Endothelial cell of umbilical vein (primary cell): ENCODE measurements at regions not wholly inside any gene's neighbourhood (a gene's known extent, or its start where the extent isn't known, plus 50 kb on each side); places are given as distances from the start of the nearest gene placed in this dataset.

ENCODE experiments used
- BruUV-seq: library from RNA; stranded (reverse); fragments of 400-500 nt; replicated peaks from 2 replicates; lab custom pipeline; 2021; lab: Mats Ljungman, UMichigan
- CTCF ChIA-PET: fragments of 300-600, 350-600 bp; sonication (Branson Sonifier 250); formaldehyde crosslinking; loops from one replicate; lab custom pipeline; 2021; ENCODE audit warnings: antibody characterized with exemption, inconsistent platforms; lab: Charles Lee
- POLR2A ChIA-PET: fragments of 300-600, 350-600 bp; sonication (Branson Sonifier 250); formaldehyde crosslinking; loops from one replicate; lab custom pipeline; 2021; ENCODE audit warnings: antibody characterized with exemption, inconsistent platforms; lab: Charles Lee
- DNase-seq: peaks from one replicate; pipeline ENCODE4 v3.0.0-alpha.2; 2011; ENCODE audit warnings: low read depth, low spot score
- FAIRE-seq: peaks from 2 replicates; lab custom pipeline; 2011; peaks lifted over from hg19 to GRCh38; lab: Jason Lieb, UNC
- H2AFZ ChIP-seq: 2 replicates; pipeline ENCODE4 v1.6.0; 2012; ENCODE audit warnings: low read depth, low read length, control low read depth, inconsistent platforms
- H3K27ac ChIP-seq: 2 replicates; pipeline ENCODE4 v1.5.1; 2011; ENCODE audit warnings: low read depth, mild to moderate bottlenecking, control low read depth, low read length, moderate library complexity; ENCODE audit not compliant: insufficient read depth
- H3K27me3 ChIP-seq, 2 experiments: 2 replicates each; pipeline versions ENCODE4 v1.6.0 to v1.6.1; 2011; ENCODE audit warnings: low read length in 2 of 2, mixed read lengths in 1 of 2; ENCODE audit not compliant: control insufficient read depth in 2 of 2, insufficient read depth in 2 of 2
- H3K36me3 ChIP-seq, 2 experiments: 2 replicates in 1 of 2; 3 replicates in 1 of 2; pipeline ENCODE4 v1.5.1; 2011; ENCODE audit warnings: low read length in 2 of 2, mild to moderate bottlenecking in 1 of 2, moderate library complexity in 1 of 2; ENCODE audit not compliant: control insufficient read depth in 2 of 2, insufficient read depth in 2 of 2; ENCODE audit errors: extremely low read depth in 1 of 2
- H3K4me1 ChIP-seq: 3 replicates; pipeline ENCODE4 v1.5.1; 2011; ENCODE audit warnings: mild to moderate bottlenecking, low read length; ENCODE audit not compliant: control insufficient read depth, insufficient read depth; ENCODE audit errors: extremely low read depth
- H3K4me2 ChIP-seq: 2 replicates; pipeline ENCODE4 v1.6.1; 2011; ENCODE audit warnings: low read length, control low read depth, mixed read lengths; ENCODE audit not compliant: insufficient read depth
- H3K4me3 ChIP-seq, 3 experiments: fragments of 200-600 bp in 1 of 3; sonication (generic), shearing (Covaris generic) in 1 of 3; replicated peaks in 1 of 3; 2 replicates each; pipeline ENCODE4 v1.5.1; 2011 to 2016; ENCODE audit warnings: control low read depth in 3 of 3, low read length in 3 of 3, mild to moderate bottlenecking in 2 of 3, inconsistent platforms in 1 of 3, low read depth in 1 of 3, moderate library complexity in 1 of 3; ENCODE audit not compliant: insufficient read depth in 1 of 3
- H3K79me2 ChIP-seq: 2 replicates; pipeline ENCODE4 v1.6.0; 2012; ENCODE audit warnings: low read length, inconsistent platforms; ENCODE audit not compliant: control insufficient read depth, insufficient read depth
- H3K9ac ChIP-seq: replicated peaks from 2 replicates; pipeline ENCODE3; 2011; ENCODE audit warnings: low read length, control low read depth; ENCODE audit not compliant: insufficient read depth; ENCODE audit errors: extremely low read depth
- H3K9me1 ChIP-seq: replicated peaks from 3 replicates; pipeline ENCODE4 v1.6.0; 2011; ENCODE audit warnings: mild to moderate bottlenecking, low read length; ENCODE audit not compliant: control insufficient read depth, insufficient read depth; ENCODE audit errors: extremely low read depth
- H3K9me3 ChIP-seq: replicated peaks from 2 replicates; pipeline ENCODE4 v1.5.1; 2012; ENCODE audit warnings: low read length, inconsistent platforms; ENCODE audit not compliant: control insufficient read depth, insufficient read depth
- H4K20me1 ChIP-seq: replicated peaks from 2 replicates; pipeline ENCODE3; 2011; ENCODE audit warnings: mild to moderate bottlenecking, low read length; ENCODE audit not compliant: control insufficient read depth, insufficient read depth; ENCODE audit errors: extremely low read depth
- CTCF ChIP-seq, 2 donors: IDR thresholded peaks; 1 replicate in 1 of 2; 2 replicates in 1 of 2; pipeline ENCODE4 v1.5.1; 2011; ENCODE audit warnings: low read length in 2 of 2, mild to moderate bottlenecking in 2 of 2, moderate library complexity in 2 of 2, control low read depth in 1 of 2, inconsistent platforms in 1 of 2, low read depth in 1 of 2; ENCODE audit not compliant: insufficient read depth in 1 of 2; ENCODE audit errors: extremely low read depth in 1 of 2
- EZH2 ChIP-seq: IDR thresholded peaks from 2 replicates; pipeline ENCODE4 v1.6.1; 2012; ENCODE audit warnings: borderline replicate concordance, low read depth, mild to moderate bottlenecking, moderate library complexity, low read length, inconsistent platforms; ENCODE audit not compliant: severe bottlenecking
- FOS ChIP-seq: IDR thresholded peaks from 2 replicates; pipeline ENCODE4 v1.6.1; 2011; ENCODE audit warnings: mild to moderate bottlenecking, low read length, moderate library complexity, borderline replicate concordance; ENCODE audit not compliant: insufficient read depth
- GATA2 ChIP-seq: IDR thresholded peaks from 2 replicates; pipeline ENCODE4 v1.7.0; 2011; ENCODE audit warnings: low read depth, mild to moderate bottlenecking, moderate library complexity, mixed read lengths, low read length; ENCODE audit not compliant: insufficient read length, insufficient read depth
- JUN ChIP-seq: IDR thresholded peaks from 2 replicates; pipeline ENCODE4 v1.6.1; 2011; ENCODE audit warnings: borderline replicate concordance, low read depth; ENCODE audit not compliant: insufficient read length, insufficient read depth
- MAX ChIP-seq: IDR thresholded peaks from 2 replicates; pipeline ENCODE4 v1.6.1; 2011; ENCODE audit not compliant: insufficient read depth, insufficient read length
- MYC ChIP-seq: IDR thresholded peaks from one replicate; pipeline ENCODE4 v1.6.1; 2011; ENCODE audit warnings: mild to moderate bottlenecking, low read depth, low read length
- POLR2A ChIP-seq: IDR thresholded peaks from 2 replicates; pipeline ENCODE4 v1.6.1; 2012; ENCODE audit warnings: low read depth, mild to moderate bottlenecking, control low read depth, low read length
- POLR2AphosphoS5 ChIP-seq: IDR thresholded peaks from 2 replicates; pipeline ENCODE4 v1.6.1; 2012; ENCODE audit warnings: low read depth, mild to moderate bottlenecking, control low read depth, low read length, moderate library complexity; ENCODE audit not compliant: insufficient read depth
- dilution Hi-C: fragments of 300-500 bp; cut with MboI; formaldehyde crosslinking; loops from one replicate; pipeline ENCODE4 v1.15.0; 2019; ENCODE audit warnings: low sequenced_read_pairs; ENCODE audit not compliant: extremely low pct_ligation_motif_present
- intact Hi-C: fragments of 100-400 bp; cut with micrococcal nuclease; formaldehyde crosslinking; loops from one replicate; pipeline ENCODE4 v1.10.0; 2022

DNA sequence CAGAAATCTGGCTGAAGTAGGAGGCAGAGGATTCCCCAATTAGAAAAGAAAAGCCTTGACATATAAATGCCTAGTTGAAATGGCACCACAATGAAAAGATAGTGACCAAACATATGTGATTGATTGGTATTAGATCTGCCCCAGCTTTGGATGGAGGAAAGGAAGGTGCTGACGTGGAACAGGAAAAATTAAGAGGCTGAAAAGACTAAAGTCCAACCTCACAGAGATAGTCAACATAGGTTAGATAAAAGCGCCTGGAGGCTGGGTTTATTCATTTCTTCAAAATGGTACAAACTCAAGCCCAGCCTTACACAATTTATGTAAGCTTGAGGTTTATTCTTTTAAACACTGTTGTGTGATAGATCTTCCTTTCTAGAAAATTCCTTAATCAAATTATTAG lies 129.6 kb downstream of the RPS29 start:
- DNase-seq: no peak
- H3K9me3 ChIP-seq: no peaks in the 10 kb centered on the region
- H3K36me3 ChIP-seq: no peaks in the 10 kb centered on the region
- H4K20me1 ChIP-seq: no peaks in the 10 kb centered on the region
- intact Hi-C loops (no loop called here), dilution Hi-C loops (no loop called here)
- no peak overlapping the region for H2AFZ ChIP-seq
- FAIRE-seq: no peak
- POLR2A ChIA-PET: no interaction called here
- H3K27me3 ChIP-seq: peaks cover 4 to 9% of the 10 kb centered on the region in 2 experiments
- no peak overlapping the region for H3K4me3 ChIP-seq
- TF ChIP-seq EZH2 (no peak), MYC (no peak), JUN (no peak), MAX (no peak), POLR2AphosphoS5 (no peak), GATA2 (no peak), CTCF (IDR thresholded peaks at IDR 0.05; ENCODE audit: extremely low read depth in 1 of 2, insufficient read depth in 1 of 2, low read depth in 1 of 2, low read length in 2 of 2) (no peak), POLR2A (no peak), FOS (no peak)
- CTCF ChIA-PET: interaction anchor here (1.6 kb wide), 1 partner anchor 94 kb away, joined by 4 read pairs; no protein-coding TSS in a partner anchor
- no TSS peak for BruUV-seq
- no peaks in the 10 kb centered on the region for H3K79me2 ChIP-seq
- H3K4me2 ChIP-seq: no peak overlapping the region
- no peaks in the 10 kb centered on the region for H3K9me1 ChIP-seq
- no peak overlapping the region for H3K9ac ChIP-seq
- H3K27ac ChIP-seq: no peak overlapping the region
- H3K4me1 ChIP-seq: no peaks in the 10 kb centered on the region
